Activated T-cell treated with anti-CD3 and anti-CD28 coated beads, Interleukin-2, amount 50 U/mL, for 4 hours (primary cell): ENCODE measurements at regions not wholly inside any gene's neighbourhood (a gene's known extent, or its start where the extent isn't known, plus 50 kb on each side); places are given as distances from the start of the nearest gene placed in this dataset.
"Not testable (repeated sequence)": the region's sequence is repeated elsewhere in the genome, so short reads cannot be mapped to it uniquely, and the experiment has no call there.

ENCODE experiments used
- ATAC-seq, 2 donors: fragments of 200-7000 bp; cut with Tn5 transposase; one replicate each; pipeline ENCODE4 v1.10.0; 2021
- DNase-seq: peaks from one replicate; pipeline ENCODE4 v3.0.0-alpha.2; 2020
- H3K27me3 Mint-ChIP-seq: one replicate; pipeline ENCODE4 v1.8.0; 2021; ENCODE audit warnings: low read depth, mixed read lengths
- H3K36me3 Mint-ChIP-seq: one replicate; pipeline ENCODE4 v1.8.0; 2022; ENCODE audit warnings: mixed read lengths; ENCODE audit not compliant: insufficient read depth
- H3K4me1 Mint-ChIP-seq: one replicate; pipeline ENCODE4 v1.8.0; 2021; ENCODE audit warnings: low read depth, mixed read lengths
- H3K4me3 Mint-ChIP-seq: one replicate; pipeline ENCODE4 v1.8.0; 2021; ENCODE audit warnings: mild to moderate bottlenecking, moderate library complexity, mixed read lengths
- H3K9me3 Mint-ChIP-seq: one replicate; pipeline ENCODE4 v1.8.0; 2021; ENCODE audit warnings: mixed read lengths

- no peaks in the 10 kb centered on the region for H3K9me3 Mint-ChIP-seq
- ATAC-seq (no peak), DNase-seq (no peak)
- H3K4me3 Mint-ChIP-seq = no peak overlapping the region
- peaks cover 7% of the 10 kb centered on the region for H3K27me3 Mint-ChIP-seq
- H3K36me3 Mint-ChIP-seq = no peaks in the 10 kb centered on the region
- H3K4me1 Mint-ChIP-seq = no peaks in the 10 kb centered on the region
Measured at GRCh38 chr13:78540058-78540457, 63.3 kb downstream of the POU4F1 start.

- peaks cover 13% of the 10 kb centered on the region for H3K9me3 Mint-ChIP-seq
- not testable (repeated sequence) for ATAC-seq, H3K36me3 Mint-ChIP-seq, DNase-seq, H3K4me1 Mint-ChIP-seq, H3K27me3 Mint-ChIP-seq, H3K4me3 Mint-ChIP-seq
Measured at GRCh38 chr13:78526044-78526443, 77.3 kb downstream of the POU4F1 start.

- H3K27me3 Mint-ChIP-seq = peaks cover 2% of the 10 kb centered on the region
- H3K9me3 Mint-ChIP-seq = peaks cover 11% of the 10 kb centered on the region
- H3K4me3 Mint-ChIP-seq = no peak overlapping the region
- no peak for ATAC-seq
- DNase-seq = no peak
- no peaks in the 10 kb centered on the region for H3K4me1 Mint-ChIP-seq
- H3K36me3 Mint-ChIP-seq = no peaks in the 10 kb centered on the region
Measured at GRCh38 chr13:78524936-78525335, 78.4 kb downstream of the POU4F1 start.

- Mint-ChIP-seq H3K36me3 (no peaks in the 10 kb centered on the region), H3K27me3 (no peaks in the 10 kb centered on the region), H3K4me3 (no peak overlapping the region), H3K4me1 (no peaks in the 10 kb centered on the region), H3K9me3 (peaks cover 4% of the 10 kb centered on the region)
- no peak for ATAC-seq
- no peak for DNase-seq
Measured at GRCh38 chr13:78521091-78521490, 82.3 kb downstream of the POU4F1 start.

- H3K4me3 Mint-ChIP-seq = no peak overlapping the region
- no peaks in the 10 kb centered on the region for H3K9me3 Mint-ChIP-seq
- H3K36me3 Mint-ChIP-seq = no peaks in the 10 kb centered on the region
- H3K4me1 Mint-ChIP-seq = no peaks in the 10 kb centered on the region
- H3K27me3 Mint-ChIP-seq = no peaks in the 10 kb centered on the region
- no peak for DNase-seq
- no peak for ATAC-seq
Measured at GRCh38 chr13:78520425-78520824, 82.9 kb downstream of the POU4F1 start.

- DNase-seq, ATAC-seq, H3K27me3 Mint-ChIP-seq, H3K9me3 Mint-ChIP-seq, H3K4me1 Mint-ChIP-seq, H3K36me3 Mint-ChIP-seq, H3K4me3 Mint-ChIP-seq: not testable (repeated sequence)
Measured at GRCh38 chr13:78518482-78518881, 84.9 kb downstream of the POU4F1 start.

- Mint-ChIP-seq H3K9me3 (peaks cover 5% of the 10 kb centered on the region), H3K27me3 (no peaks in the 10 kb centered on the region), H3K4me3 (no peak overlapping the region), H3K4me1 (no peaks in the 10 kb centered on the region), H3K36me3 (no peaks in the 10 kb centered on the region)
- DNase-seq (no peak), ATAC-seq (no peak)
Measured at GRCh38 chr13:78499802-78500201, 103.5 kb downstream of the POU4F1 start.

- Mint-ChIP-seq H3K4me3 (no peak overlapping the region), H3K9me3 (peaks cover 5% of the 10 kb centered on the region), H3K27me3 (no peaks in the 10 kb centered on the region), H3K36me3 (no peaks in the 10 kb centered on the region), H3K4me1 (no peaks in the 10 kb centered on the region)
- ATAC-seq (no peak), DNase-seq (no peak)
Measured at GRCh38 chr13:78497702-78498355, 105.5 kb downstream of the POU4F1 start.

- Mint-ChIP-seq H3K4me3 (no peak overlapping the region), H3K9me3 (peaks cover 14% of the 10 kb centered on the region), H3K4me1 (no peaks in the 10 kb centered on the region), H3K27me3 (no peaks in the 10 kb centered on the region), H3K36me3 (no peaks in the 10 kb centered on the region)
- ATAC-seq (no peak), DNase-seq (no peak)
Measured at GRCh38 chr13:78491978-78492377, 111.4 kb downstream of the POU4F1 start.

GRCh38 chr13:78490225-78490624, 113.1 kb downstream of the POU4F1 start:
- DNase-seq, H3K27me3 Mint-ChIP-seq, H3K4me3 Mint-ChIP-seq, ATAC-seq, H3K4me1 Mint-ChIP-seq, H3K36me3 Mint-ChIP-seq: not testable (repeated sequence)
- peaks cover 18% of the 10 kb centered on the region for H3K9me3 Mint-ChIP-seq

- Mint-ChIP-seq H3K9me3 (peaks cover 19% of the 10 kb centered on the region), H3K27me3 (no peaks in the 10 kb centered on the region), H3K36me3 (no peaks in the 10 kb centered on the region), H3K4me1 (no peaks in the 10 kb centered on the region), H3K4me3 (no peak overlapping the region)
- DNase-seq (no peak), ATAC-seq (no peak)
Measured at GRCh38 chr13:78487707-78488106, 115.6 kb downstream of the POU4F1 start.

GRCh38 chr13:78485803-78486202, 117.5 kb downstream of the POU4F1 start:
- DNase-seq (no peak), ATAC-seq (no peak)
- Mint-ChIP-seq H3K27me3 (no peaks in the 10 kb centered on the region), H3K9me3 (peaks cover 7% of the 10 kb centered on the region), H3K4me3 (no peak overlapping the region), H3K4me1 (no peaks in the 10 kb centered on the region), H3K36me3 (no peaks in the 10 kb centered on the region)

GRCh38 chr13:78478183-78478582, 125.2 kb downstream of the POU4F1 start:
- H3K4me1 Mint-ChIP-seq = no peaks in the 10 kb centered on the region
- no peak for ATAC-seq
- H3K9me3 Mint-ChIP-seq = no peaks in the 10 kb centered on the region
- H3K4me3 Mint-ChIP-seq = no peak overlapping the region
- no peaks in the 10 kb centered on the region for H3K27me3 Mint-ChIP-seq
- no peak for DNase-seq
- no peaks in the 10 kb centered on the region for H3K36me3 Mint-ChIP-seq

GRCh38 chr13:78476910-78477309, 126.4 kb downstream of the POU4F1 start:
- no peaks in the 10 kb centered on the region for H3K4me1 Mint-ChIP-seq
- H3K9me3 Mint-ChIP-seq = no peaks in the 10 kb centered on the region
- no peaks in the 10 kb centered on the region for H3K27me3 Mint-ChIP-seq
- DNase-seq = no peak
- no peak overlapping the region for H3K4me3 Mint-ChIP-seq
- H3K36me3 Mint-ChIP-seq = no peaks in the 10 kb centered on the region
- no peak for ATAC-seq

- no peaks in the 10 kb centered on the region for H3K9me3 Mint-ChIP-seq
- ATAC-seq (no peak), DNase-seq (no peak)
- H3K4me1 Mint-ChIP-seq = no peaks in the 10 kb centered on the region
- H3K36me3 Mint-ChIP-seq = no peaks in the 10 kb centered on the region
- peaks cover 3% of the 10 kb centered on the region for H3K27me3 Mint-ChIP-seq
- no peak overlapping the region for H3K4me3 Mint-ChIP-seq
Measured at GRCh38 chr13:78468621-78469020, 134.7 kb downstream of the POU4F1 start.

- Mint-ChIP-seq H3K4me3 (no peak overlapping the region), H3K9me3 (no peaks in the 10 kb centered on the region), H3K27me3 (peaks cover 3% of the 10 kb centered on the region), H3K4me1 (no peaks in the 10 kb centered on the region), H3K36me3 (no peaks in the 10 kb centered on the region)
- ATAC-seq (no peak), DNase-seq (no peak)
Measured at GRCh38 chr13:78465250-78465649, 138.1 kb downstream of the POU4F1 start.
